ENCODE measurements at regions not wholly inside any gene's neighbourhood (a gene's known extent, or its start where the extent isn't known, plus 50 kb on each side); places are given as distances from the start of the nearest gene placed in this dataset.

GRCh38 chr3:105944721-105945120 lies 75.9 kb upstream of the CBLB start:
- no peak overlapping the region for H3K27ac ChIP-seq
- TF ChIP-seq CTCF (conservative IDR thresholded peaks at IDR 0.05) (no peak), ZFX (IDR thresholded peaks at IDR 0.05) (no peak)

GRCh38 chr3:105948101-105948500 lies 79.3 kb upstream of the CBLB start:
- TF ChIP-seq CTCF (conservative IDR thresholded peaks at IDR 0.05) (no peak), ZFX (IDR thresholded peaks at IDR 0.05) (no peak)
- H3K27ac ChIP-seq, result no peak overlapping the region

- TF ChIP-seq CTCF (conservative IDR thresholded peaks at IDR 0.05), result no peak
- no peak for TF ChIP-seq ZFX (IDR thresholded peaks at IDR 0.05)
- H3K27ac ChIP-seq, result no peak overlapping the region
Measured at GRCh38 chr3:105950881-105951600, 82.2 kb upstream of the CBLB start.

GRCh38 chr3:105953831-105954230 lies 85.0 kb upstream of the CBLB start:
- H3K27ac ChIP-seq, result no peak overlapping the region
- TF ChIP-seq ZFX (IDR thresholded peaks at IDR 0.05) (no peak), CTCF (conservative IDR thresholded peaks at IDR 0.05) (no peak)

- H3K27ac ChIP-seq, result no peak overlapping the region
- TF ChIP-seq ZFX (IDR thresholded peaks at IDR 0.05) (no peak), CTCF (conservative IDR thresholded peaks at IDR 0.05) (no peak)
Measured at GRCh38 chr3:105956306-105956705, 87.5 kb upstream of the CBLB start.

- TF ChIP-seq ZFX (IDR thresholded peaks at IDR 0.05) (no peak), CTCF (conservative IDR thresholded peaks at IDR 0.05) (no peak)
- no peak overlapping the region for H3K27ac ChIP-seq
Measured at GRCh38 chr3:105957722-105958121, 88.9 kb upstream of the CBLB start.

GRCh38 chr3:105958237-105959000 lies 89.6 kb upstream of the CBLB start:
- no peak for TF ChIP-seq CTCF (conservative IDR thresholded peaks at IDR 0.05)
- no peak for TF ChIP-seq ZFX (IDR thresholded peaks at IDR 0.05)
- no peak overlapping the region for H3K27ac ChIP-seq
